CD4-positive, alpha-beta T cell treated with Interleukin-17A for 1 hour (primary cell): ENCODE measurements at regions not wholly inside any gene's neighbourhood (a gene's known extent, or its start where the extent isn't known, plus 50 kb on each side); places are given as distances from the start of the nearest gene placed in this dataset.
"Not testable (repeated sequence)": the region's sequence is repeated elsewhere in the genome, so short reads cannot be mapped to it uniquely, and the experiment has no call there.

ENCODE experiments used
- DNase-seq: peaks from one replicate; pipeline ENCODE4 v3.0.0-alpha.2; 2020

- DNase-seq, result no peak
Measured at GRCh38 chr12:102726686-102727085, 190.4 kb downstream of the PAH start.

GRCh38 chr12:102722147-102722546, 194.9 kb downstream of the PAH start:
- DNase-seq, result no peak

DNA sequence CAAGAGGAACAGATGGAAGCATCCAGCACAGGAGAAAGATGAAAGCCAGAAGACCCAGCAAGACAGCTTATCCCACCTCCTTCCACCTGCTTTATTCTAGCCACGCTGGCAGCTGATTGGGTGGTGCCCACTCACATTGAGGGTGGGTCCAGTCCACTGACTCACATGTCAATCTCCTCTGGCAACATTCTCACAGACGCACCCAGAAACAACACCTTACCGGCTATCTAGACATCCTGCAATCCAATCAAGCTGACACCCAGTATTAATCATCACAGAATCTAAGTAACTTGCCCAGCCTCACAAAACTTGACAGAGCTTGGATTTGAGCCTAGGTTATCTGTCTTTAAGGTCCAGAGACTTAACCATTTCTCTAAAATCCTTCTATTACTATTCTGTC, 208.9 kb downstream of the PAH start:
- no peak for DNase-seq

GRCh38 chr12:102702447-102703114, 214.5 kb downstream of the PAH start:
- peak; percentile 2 for DNase-seq

GRCh38 chr12:102696045-102696444, 215.7 kb upstream of the IGF1 start:
- DNase-seq, result no peak

- DNase-seq, result no peak
Measured at GRCh38 chr12:102694903-102695302, 214.5 kb upstream of the IGF1 start.

DNA sequence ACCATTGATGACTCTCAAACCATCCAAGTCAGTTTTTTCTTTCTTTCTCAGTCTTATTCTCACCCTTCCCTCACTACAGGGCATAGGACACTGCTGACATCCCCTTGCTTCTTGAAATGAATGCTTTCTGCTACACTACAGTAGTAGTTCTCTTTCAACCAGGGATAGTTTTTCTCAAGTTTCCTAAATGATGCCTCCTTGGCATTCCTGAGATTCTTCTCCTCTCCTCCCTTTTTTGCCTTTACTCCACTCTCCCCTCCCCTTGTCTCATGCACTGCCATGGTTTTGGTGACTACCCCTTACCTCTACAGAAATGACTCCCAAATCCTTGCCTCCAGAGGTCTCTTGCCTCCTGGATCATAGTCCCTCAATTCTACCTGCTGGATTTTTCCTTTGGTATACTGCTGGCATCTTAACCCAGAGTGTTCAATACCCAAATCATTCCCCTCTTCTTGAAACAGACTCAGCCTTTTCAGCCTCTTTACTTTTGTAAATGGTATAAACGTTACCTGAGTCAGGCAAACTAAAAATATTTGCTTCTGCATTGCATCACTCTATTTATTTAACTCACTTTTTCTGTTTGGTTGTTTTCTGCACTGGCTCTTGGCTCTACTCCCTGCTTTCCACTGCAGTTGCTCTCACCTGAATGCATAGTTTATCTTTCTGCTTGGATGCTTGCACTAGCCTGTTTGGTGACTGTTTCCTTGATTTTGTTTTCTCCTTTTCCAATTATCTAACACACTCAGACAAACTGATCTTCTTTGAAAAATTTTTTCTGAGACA, 211.6 kb upstream of the IGF1 start:
- no peak for DNase-seq

DNA sequence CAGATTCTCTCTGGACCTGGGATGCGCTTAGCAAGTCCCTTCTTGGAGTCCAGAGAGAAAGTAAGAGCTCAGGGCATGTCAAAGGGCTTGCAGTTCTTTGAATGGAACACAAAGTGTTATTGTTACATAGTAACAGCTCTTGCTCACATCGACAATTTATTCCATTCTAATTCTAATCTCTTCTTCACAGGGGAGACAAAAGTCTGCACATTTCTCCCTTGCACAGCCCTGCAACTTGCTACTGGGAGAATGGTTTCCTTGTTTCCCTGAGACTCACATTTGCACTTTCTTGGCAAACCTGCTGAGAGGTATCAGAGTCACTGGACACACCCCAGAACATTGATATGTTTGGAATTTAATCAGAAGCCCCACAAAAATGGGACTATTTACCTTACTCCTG, 209.9 kb upstream of the IGF1 start:
- no peak for DNase-seq

DNA sequence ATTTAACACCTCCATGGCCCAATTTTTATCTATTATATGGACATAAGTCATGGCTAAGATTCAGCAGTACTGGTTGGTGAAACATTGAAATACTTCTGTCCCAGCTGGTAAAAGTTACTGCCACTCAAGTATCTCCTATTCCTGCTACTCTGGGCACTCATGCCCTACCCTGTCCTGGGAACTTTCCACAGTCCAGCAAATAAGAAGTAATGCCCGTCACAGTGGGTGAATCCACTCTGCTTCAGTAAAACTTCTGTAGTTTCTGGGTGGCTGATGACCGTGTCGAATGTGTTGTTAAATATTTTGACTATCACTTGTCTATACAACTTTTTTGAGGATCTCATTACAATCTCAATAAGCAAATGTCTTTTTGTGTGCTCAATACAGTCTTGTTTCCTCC, 209.3 kb upstream of the IGF1 start:
- DNase-seq, result no peak

DNA sequence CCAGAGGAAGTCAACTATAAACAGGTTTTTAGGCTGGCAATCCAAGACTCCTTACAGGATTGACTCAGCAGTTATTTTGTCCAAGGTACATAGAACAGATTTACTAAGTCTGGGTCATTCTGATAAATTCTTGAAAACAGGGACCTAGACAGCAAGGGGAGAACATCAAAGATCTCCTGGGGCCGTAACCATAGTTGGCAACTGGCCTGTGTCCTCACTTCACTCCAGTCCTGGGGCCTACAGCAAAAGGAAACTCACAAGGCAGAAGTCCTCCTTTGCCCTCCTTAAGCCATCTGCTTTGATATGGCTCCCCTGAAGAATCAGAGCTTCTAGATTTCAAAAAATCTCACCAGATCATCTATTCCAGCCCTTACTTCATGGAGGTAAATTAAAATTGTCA, 207.2 kb upstream of the IGF1 start:
- DNase-seq, result no peak

DNA sequence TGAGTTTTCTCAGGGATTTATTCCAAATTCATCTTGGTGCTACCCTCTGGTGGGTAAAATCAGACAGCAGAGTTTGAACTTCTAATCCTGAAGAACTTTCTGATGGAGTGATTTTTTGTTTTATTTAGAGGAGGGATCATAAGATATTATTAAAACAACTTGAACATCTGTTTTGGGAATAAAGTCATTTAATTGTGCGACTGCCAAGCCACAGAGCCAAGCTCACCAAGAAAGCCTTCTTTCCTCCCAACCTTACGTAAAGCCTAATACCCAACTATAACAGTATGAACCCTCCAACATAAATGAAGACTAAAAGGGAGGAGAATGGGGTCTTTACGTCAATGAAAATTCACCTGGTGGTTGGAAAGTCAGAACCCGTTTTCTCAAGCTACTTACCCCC, 205.5 kb upstream of the IGF1 start:
- no peak for DNase-seq

DNA sequence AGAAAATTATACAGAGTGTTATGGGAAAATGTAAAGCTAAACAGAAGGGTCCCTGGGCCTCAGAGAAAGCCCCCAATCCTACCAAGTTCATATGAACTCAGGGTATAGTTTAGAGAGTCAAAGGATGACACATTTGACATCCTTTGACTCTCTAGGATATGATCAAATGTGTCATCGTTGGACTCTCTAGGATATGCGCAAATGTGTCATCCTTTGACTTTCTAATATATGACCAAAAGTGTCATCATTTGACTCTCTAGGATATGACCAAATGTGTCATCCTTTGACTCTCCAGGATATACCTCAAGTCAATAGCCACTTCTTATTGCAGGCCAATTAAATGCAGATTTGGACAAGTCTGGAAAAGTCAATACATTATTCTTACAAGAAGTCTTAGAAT, 204.8 kb upstream of the IGF1 start:
- DNase-seq, result no peak

- no peak for DNase-seq
Measured at GRCh38 chr12:102682366-102683289, 202.3 kb upstream of the IGF1 start.

DNA sequence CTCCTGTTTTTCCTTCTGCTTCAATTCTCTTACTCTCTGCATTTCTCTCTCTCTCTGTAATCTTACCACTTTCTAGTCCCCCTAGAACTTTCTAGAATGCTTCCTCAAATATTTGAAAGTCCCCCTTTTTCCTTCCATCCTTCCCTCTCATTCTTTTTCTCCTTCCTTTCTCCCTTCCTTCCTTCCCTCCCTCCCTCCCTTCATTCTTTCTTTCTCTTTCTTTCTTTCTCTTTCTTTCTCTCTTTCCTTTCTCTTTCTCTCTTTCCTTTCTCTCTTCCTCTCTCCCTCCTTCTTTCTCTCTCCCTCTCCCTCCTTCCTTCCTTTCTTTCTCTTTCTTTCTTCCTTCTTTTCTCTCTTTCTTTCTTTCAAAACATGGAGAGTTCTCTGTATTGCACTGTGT, 201.4 kb upstream of the IGF1 start:
- DNase-seq, result no peak

DNA sequence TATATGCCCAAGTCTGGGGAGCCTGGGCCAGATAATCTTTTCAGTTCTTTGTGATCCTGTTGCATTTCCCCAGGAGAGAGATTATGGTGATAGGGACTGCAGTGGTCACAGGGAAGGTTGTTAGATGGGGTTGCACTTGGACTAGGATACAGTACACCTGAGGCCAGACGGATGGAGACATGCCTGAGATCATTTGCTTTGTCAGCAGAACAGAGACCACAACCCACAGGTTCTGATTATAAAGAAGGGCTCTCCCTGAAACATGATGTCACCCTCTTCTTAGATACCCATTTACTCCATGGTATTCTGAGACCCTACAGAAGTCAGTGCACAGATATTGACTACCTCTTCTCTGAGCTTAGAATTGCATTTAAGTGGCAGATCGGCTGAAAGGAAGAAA, 200.9 kb upstream of the IGF1 start:
- DNase-seq, result no peak

- no peak for DNase-seq
Measured at GRCh38 chr12:102680304-102680703, 199.9 kb upstream of the IGF1 start.

- DNase-seq, result no peak
Measured at GRCh38 chr12:102676812-102677211, 196.4 kb upstream of the IGF1 start.

GRCh38 chr12:102675672-102676071, 195.3 kb upstream of the IGF1 start:
- no peak for DNase-seq

GRCh38 chr12:102673606-102674005, 193.2 kb upstream of the IGF1 start:
- DNase-seq, result no peak

DNA sequence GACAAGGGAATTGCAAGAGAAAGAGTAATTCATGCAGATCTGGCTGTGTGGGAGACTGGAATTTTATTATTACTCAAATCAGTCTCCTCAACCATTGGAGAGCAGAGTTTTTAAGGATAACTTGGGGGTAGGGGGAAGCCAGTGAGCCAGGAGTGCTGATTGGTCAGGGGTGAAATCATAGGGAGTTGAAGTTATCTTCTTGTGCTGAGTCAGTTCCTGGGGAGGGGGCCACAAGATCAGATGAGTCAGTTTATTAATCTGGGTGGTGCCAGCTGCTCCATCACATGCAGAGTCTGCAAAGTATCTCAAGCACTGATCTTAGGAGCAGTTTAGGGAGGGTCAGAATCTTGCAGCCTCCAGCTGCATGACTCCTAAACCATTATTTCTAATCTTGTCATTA, 191.8 kb upstream of the IGF1 start:
- not testable (repeated sequence) for DNase-seq

DNA sequence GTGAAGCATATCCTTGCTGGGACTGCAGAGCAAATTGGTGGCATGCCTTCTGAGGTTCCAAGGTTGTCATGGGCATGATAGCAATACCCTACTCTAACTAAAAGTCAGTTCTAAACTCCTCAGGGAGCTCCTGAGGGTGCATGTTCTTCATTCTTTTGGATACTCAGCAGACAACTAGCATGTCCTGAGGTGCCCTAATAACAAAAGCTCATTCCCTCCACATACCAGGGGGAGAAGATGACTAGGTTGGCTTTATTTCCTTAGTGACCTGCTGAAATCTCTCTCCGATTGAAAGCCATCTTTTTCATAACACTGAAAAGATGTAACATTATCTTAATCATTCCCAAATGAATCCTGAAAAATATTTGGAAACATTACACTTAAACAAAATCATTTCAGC, 188.7 kb upstream of the IGF1 start:
- no peak for DNase-seq

GRCh38 chr12:102666176-102666575, 185.8 kb upstream of the IGF1 start:
- DNase-seq, result not testable (repeated sequence)

- DNase-seq, result no peak
Measured at GRCh38 chr12:102659200-102659911, 179.0 kb upstream of the IGF1 start.
